ENCODE measurements at regions not wholly inside any gene's neighbourhood (a gene's known extent, or its start where the extent isn't known, plus 50 kb on each side); places are given as distances from the start of the nearest gene placed in this dataset.

DNA sequence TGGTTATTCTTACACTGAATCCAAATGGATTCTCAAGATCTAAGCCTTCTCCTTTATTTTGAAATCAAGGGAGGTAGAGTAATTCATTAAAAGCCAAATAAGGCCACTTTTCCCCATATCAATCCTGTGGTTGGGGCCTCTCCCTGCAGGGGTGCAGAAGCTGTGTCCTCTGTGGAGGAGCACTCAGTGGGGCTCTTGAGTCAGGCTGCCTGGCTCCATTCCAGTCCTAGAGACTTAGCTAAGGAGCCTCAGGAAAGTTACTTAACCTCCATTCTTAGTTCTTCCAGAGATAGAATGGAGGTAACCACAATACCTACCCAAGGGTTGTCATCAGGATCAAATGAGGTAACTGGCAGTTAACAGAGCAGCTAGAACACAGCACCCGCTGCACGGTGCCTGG lies 564.3 kb downstream of the CMPK2 start:
- DNase-seq = no peak

GRCh38 chr2:6308986-6309385 lies 556.7 kb downstream of the CMPK2 start:
- no peak for DNase-seq

GRCh38 chr2:6309415-6310255 lies 556.1 kb downstream of the CMPK2 start:
- no peak for DNase-seq

GRCh38 chr2:6310256-6311215 lies 555.2 kb downstream of the CMPK2 start:
- no peak for DNase-seq

DNA sequence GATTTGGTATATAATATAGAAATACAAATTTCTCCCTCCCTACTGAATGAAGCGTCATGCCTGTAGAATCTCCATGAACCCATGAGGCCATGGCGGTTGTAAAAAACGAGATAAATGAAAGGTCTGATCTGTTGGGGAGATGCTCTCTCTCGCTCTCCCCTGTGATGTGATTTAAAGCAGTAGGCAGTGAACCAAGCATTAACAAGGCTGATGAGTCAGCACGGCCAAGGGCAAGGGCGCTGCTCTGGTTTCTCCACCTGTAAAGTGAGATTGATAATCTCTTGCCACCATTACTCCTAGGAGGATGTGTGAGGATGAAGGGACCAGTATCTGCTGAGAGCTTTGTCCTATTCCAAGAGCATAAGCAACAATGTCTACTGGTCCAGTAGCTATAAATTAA lies 553.3 kb downstream of the CMPK2 start:
- no peak for DNase-seq

DNA sequence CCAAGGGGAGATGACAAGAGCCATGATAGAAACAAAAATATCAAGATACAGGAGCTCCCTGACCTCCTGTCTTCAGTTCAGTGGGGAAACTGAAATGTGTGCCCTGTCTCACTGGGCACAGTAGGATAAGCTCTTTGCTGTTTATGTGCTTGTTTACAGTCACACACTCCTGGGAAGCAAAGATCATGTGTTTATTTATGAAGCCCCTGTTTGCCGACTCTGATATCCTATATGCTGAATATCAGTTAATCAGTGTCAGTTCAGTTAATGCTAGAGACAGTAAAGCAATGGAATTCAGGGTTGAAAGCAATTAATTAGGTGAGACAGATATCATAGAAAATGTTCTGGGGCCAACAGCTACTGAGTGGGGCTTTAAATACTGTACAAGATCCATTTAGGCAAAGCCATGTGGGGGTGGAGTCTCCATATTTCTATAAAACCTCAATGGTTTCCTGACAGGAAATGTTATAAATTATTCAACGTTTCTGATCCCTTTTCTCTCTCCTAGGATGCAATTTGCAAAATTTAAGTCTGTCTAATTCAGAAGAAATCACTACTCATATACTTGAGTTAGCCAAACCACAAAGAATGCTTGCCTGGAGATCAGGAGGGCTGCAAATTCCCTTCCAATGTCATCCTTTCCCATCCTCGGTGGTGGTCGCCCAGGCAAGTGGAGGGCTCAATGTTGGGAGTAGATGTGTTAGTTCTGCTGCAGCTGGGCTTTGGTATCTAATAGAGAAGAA lies 551.3 kb downstream of the CMPK2 start:
- DNase-seq = no peak

DNA sequence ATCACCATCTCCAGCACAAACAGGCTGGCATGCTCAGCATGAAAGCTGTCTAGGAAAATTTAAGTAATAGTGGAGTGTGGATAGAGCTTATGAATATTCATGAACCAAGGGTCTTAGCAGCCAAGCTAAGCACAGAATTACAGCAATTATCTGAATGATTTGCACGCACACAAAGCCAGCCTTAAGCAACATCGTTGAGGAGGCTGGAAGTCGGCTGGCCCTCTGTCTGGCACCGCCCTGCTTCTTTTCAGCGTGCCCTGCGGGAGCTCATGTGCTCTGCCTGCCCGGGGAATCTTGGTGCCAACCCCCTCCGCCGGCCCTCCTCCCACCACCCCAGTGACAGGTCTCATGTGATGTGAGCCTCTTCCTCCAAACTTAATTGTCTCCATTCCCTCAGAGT lies 540.1 kb downstream of the CMPK2 start:
- no peak for DNase-seq

DNA sequence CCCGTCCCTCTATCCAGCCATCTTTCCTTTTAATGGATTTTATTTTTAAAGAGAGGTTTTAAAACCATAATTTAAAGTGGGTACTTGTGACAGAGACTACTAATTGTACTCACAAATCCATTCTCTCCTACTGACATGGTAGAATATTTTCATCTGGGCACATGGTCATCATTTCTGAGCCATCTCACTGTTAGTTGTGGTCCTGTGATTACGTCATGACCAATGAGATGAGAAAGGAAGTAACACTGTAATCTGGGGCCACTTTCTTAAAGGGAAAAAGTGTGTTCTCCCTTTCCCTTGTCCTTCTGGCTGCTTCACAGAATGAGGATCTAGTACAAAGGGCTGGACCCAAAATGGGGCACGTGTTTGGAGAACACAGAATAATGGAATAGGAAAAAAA lies 538.7 kb downstream of the CMPK2 start:
- DNase-seq = no peak

DNA sequence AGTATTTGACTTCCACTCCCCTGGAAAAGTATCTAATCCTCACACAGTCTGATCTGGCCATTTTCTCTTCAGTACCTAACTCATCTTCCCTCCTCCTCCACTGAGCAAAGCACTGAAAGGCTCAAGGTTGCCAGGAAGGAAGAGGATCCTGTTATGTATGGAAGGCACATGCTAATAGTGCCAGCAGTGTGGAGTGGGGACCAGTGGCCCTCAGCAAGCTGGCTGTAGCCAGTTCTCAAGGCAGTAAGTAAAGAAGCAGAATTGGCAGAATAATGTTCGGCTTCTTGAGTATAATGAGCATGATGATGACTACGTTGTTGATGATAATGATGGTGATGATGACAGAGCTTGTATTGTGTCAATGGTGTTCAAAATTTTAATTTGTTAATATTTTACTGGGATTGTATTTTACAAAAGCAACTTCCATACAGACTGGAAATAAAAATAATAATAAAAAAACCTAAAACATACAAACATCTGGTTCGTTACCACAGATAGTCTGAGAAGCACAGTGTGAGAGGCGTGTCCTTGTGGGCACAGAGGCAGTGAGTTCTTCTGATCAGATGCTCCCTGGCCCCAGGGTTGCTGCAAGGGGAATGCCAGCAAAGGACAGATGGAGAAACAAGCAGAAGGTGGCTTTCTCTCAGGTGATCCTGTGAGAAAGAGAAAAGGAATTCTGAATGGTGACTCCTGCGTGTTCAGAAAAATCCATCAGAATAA lies 528.8 kb downstream of the CMPK2 start:
- DNase-seq = no peak

DNA sequence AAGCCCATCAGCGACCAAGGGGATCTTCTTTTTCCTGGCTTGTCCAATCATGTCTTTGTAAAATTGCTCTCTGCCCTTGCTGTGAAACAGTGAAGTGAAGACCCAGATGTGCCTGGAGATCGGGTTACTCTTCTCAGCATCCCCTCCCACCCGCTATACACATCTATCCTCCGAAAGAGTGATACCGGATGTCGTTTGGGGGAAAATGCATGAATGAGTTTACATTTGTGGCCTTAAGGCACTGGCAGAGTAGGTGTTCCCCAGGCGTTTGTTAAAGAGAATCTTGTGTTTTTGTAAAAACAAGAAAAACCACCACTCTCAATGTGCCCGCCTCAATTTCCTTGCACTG lies 528.3 kb downstream of the CMPK2 start:
- no peak for DNase-seq

GRCh38 chr2:6341588-6342129 lies 524.0 kb downstream of the CMPK2 start:
- no peak for DNase-seq

DNA sequence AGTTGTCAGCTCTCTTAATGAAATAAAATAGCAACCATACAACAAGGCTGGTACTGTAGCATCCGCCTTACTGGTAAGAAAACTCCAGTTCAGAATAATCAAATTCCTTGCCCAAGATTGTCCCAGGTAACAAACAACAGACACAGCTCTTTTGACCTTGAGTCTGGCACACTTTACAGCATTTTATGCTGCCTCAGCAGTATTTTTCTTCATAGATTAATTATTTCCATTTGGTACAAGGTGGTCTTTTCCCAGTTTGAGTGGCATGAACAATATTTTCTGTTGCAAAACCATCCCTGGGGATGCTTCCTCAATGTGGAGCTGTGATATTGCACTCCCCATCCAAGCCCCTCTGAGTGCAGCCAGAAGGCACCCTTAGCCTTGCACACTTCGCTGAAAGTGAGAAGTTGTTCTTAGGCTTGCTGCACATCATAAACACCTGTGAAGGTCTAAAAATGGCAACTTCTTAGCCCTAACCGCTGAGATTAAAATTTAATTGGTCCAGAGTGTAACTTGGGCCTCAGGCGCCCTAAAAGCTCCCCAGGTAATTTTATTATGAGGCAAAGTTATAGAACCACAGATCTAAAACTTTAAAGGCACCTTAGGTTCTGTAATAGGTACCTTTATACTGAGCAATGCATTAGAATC lies 523.3 kb downstream of the CMPK2 start:
- no peak for DNase-seq

- no peak for DNase-seq
Measured at GRCh38 chr2:6343076-6343475, 522.6 kb downstream of the CMPK2 start.

- DNase-seq = no peak
Measured at GRCh38 chr2:6352247-6352646, 513.5 kb downstream of the CMPK2 start.

DNA sequence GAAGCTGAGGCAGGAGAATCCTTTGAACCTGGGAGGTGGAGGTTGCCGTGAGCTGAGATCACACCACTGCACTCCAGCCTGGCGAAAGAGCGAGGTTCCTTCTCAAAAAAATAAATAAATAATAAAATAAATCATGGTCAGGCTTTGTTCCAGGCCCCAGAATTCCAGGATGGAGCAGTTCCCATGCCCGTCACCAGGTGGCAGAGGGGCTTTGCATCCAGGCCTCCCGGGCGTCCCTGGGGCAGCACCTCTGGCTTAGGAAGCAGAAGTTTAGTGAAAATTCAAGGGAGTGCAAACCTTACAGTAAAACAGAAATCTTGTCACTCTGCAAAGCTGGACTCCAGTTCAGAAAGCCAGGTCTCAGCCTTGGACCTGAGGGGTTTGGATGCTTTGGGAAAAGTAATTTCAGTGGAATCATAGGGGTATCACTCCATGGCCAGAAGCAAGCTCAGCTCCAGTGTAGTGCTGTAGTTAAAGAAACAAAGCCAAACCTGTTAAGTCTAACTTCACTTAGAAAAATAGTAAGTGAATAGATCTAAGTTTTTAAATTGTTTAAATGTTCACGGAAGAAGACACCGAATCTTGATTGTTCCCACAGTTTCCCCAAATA lies 512.7 kb downstream of the CMPK2 start:
- DNase-seq = peak in 1 of 2 experiments; percentile 47

- DNase-seq = no peak
Measured at GRCh38 chr2:6353669-6354068, 512.0 kb downstream of the CMPK2 start.

GRCh38 chr2:6354546-6354945 lies 511.2 kb downstream of the CMPK2 start:
- DNase-seq = no peak

DNA sequence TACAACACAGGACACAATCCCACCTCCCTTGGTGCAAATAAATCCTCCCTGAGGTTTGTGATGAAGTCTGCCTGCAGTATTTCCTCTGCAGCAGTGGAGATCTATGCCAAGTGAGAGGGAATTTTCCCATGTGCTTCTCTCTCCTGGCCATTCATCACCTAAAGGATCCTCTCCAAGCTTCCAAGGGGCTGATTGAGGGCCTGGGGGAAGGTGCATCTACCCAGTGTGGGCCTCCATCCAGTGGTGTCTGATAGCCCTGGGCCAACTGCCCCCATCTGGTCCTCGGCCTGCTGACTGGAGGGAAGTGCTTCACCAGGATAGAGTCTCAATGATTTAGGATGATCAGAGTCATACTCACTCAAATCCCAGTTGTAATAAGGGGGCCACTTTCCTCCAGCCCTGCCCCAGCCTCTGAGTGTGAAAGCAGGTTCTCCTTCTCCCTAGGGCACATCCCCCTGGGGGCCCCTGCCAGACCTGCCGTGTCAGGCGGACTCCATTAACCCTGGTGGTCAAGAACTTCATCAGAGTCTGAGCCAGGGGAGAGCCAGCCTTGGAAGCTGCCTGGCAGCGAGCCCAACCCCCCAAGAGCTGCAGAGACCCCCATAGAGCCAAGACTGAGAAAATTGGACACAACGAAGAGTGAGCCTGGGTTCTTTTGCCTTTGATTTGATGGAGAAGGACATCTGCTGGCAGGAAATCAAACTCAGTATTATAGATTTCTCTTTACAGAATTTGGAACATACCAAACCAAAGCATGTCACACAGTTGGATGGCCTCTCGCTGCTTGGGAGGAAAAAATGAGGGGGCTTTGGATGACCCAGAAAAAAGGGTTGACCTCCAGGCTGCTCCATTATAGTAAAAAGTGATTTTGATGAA lies 509.6 kb downstream of the CMPK2 start:
- DNase-seq = no peak

GRCh38 chr2:6358546-6358945 lies 507.2 kb downstream of the CMPK2 start:
- DNase-seq = no peak

DNA sequence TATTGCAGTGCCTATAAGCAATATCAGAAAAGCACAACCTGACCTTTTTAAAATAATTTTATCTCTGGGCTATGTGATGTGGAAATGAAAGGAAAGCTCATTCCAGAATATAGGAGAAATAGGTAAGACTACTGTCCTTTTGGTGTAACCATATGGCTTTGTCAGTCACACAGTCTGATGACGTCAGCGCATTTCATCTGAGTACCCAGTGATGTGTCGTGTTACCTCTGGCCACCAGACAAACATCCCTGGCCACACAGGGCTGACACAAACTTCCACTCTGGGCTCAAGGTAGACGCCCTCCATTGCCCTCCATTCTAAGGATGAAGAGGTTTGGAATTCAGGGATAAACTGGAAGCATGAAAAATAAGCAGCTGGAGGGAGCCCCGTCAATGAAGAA lies 506.7 kb downstream of the CMPK2 start:
- DNase-seq = no peak

All from NCI-H526 (cell line).